HG03159 (cell line): ENCODE measurements at regions not wholly inside any gene's neighbourhood (a gene's known extent, or its start where the extent isn't known, plus 50 kb on each side); places are given as distances from the start of the nearest gene placed in this dataset.

Experiments
- ATAC-seq: cut with Tn5 transposase; IDR thresholded peaks from one replicate; pipeline ENCODE4 v1.9.1; 2021; ENCODE audit warnings: mild to moderate bottlenecking, moderate library complexity; ENCODE audit not compliant: unreplicated experiment

DNA sequence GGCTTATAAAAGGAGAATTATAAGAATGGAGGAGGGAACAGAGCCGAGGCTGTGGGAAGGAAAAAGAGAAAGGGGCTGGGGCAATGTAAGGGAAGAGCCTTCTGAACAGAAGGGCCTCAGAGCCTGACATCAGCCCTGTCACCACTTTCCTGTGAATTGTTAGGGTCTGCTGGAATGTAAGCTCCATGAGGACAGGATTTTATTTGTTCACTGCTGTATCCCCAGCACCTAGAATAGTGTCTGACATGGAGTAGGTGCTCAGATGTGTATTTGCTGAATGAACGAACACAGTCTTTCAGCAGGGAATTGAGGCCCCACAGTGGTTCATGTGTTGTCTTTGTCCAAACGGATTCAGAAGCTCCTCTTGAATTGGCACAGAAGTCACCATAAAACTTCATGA lies 251.5 kb downstream of the OPA1 start:
- ATAC-seq = no peak

DNA sequence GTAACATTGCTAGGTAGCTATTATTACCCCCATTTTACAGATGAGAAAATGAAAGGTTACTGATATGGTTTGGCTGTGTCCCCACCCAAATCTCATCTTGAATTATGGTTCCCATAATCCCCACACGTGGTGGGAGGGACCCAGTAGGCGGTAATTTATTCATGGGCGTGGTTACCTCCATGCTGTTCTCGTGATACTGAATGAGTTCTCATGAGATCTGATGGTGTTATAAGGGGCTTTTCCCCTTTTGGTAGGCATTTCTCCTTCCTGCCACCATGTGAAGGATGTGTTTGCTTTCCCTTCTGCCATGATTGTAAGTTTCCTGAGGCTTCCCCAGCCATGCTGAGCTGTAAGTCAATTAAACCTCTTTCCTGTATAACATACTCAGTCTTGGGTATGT lies 252.1 kb downstream of the OPA1 start:
- no peak for ATAC-seq

DNA sequence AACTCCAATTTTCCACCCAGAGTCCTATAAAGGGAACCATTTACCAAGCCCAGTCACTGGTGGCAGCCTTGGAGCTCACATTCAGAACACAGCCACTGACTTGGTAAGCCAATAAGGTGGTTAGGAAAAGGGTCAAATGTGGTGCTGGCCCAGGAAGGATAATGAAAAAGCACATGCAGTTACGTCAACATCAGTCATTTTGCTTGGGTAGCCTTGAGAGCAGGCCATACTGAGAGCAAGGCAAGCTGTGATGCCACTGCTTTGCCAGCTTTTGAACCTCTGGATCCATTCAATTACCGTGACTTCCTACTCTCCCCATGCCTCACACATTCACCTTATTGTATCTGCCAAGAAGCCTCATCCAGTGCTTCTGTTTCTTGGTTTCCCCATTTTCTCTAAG lies 253.6 kb downstream of the OPA1 start:
- no peak for ATAC-seq

DNA sequence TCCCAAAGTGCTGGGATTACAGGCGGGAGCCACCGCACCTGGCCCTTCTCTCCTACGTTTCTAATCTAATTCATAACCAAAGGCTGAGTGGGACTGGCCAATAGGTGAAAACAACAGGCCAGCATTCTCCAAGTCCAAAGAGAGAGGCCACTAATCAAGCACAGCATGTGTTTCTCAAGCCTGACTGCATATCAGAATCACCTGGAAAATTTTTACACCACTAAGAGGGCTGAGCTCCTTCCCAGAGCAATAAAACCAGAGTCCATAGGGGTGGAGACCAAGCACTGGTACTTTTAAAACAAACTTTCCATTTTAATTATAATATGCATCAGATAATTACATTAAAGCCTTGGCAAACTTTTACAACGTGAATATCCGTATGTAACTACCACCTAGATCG lies 254.4 kb downstream of the OPA1 start:
- ATAC-seq = no peak

- ATAC-seq = no peak
Observed at GRCh38 chr3:193848547-193848946, 255.5 kb downstream of the OPA1 start.

DNA sequence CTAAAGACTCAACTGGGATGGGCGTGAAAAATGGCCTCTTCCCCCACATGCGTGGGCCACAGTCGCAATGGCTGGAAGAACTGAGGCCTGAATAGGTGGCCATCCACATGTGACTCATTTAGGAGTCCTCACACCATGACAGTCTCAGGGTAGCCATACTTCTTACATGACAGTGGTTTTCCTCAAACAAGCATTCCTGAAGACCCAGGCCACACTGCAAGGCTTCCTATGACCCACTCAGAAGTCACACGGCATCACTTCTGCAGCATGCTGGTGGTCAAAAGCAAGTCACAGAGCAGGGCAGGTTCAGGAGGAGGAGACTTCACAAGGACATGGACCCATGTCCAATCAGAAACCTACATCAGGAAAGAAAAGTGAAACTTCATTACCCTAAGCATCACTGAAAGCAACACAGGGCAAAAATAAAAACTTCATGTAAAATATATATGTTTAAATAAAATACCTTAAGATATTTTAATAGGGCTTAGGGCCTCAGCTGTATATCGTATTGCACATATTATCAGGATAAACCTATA lies 257.1 kb downstream of the OPA1 start:
- ATAC-seq = no peak

DNA sequence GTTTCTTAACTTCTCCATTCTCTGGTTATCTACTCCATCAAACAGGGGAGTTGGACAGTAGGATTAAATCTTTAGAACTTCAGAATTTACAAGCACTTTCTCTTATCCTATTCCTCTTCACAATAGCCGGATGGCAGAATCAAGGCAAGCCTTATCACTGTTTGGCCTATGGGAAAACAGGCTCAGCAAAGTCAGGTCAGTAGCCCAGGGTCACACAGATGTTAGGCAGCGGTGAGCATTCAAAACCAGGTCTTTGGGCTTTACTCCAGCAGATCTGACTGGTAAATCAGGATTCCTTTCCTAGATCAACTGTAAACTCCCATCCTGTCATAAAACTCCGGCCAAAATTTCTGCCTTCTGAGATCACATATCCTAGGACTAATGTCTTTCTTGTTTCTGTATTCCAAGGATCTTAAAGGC lies 258.4 kb downstream of the OPA1 start:
- no peak for ATAC-seq

DNA sequence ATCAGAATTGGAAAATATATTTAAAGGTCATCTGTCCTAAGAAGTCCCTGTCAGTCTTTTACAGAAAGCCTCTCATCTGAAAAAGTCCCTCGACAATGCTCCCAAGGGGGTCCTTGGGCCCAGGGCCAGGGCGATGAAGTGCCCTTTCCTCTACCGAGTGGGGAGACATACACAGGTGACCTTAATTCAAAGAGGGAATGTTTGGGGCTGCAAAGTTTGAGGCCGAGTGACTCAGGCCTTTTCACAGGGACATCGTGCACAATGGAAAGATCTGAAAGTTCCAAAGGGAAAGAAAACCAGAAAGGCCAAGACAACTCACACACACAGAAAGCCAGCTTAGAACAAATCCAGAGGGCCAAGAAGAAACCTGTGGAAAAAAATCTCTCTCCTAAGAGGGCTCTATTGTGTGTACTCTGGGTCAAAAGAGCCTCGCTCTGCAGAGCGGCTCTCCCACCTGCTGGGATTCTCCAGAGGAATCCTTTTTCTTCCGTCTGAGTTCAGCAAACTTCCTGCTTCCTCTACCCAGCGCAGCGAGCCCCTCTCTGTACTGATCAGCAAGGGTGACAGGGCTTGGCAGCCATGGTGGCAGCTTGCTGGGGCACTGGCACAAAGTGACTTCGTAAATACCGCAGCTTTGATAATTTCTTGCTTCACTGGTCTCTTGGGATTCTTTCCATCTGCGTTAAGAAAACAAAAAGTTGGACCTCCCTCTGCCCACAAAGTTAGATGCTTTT lies 259.1 kb downstream of the OPA1 start:
- no peak for ATAC-seq

- ATAC-seq = no peak
Observed at GRCh38 chr3:193852901-193853300, 259.9 kb downstream of the OPA1 start.

DNA sequence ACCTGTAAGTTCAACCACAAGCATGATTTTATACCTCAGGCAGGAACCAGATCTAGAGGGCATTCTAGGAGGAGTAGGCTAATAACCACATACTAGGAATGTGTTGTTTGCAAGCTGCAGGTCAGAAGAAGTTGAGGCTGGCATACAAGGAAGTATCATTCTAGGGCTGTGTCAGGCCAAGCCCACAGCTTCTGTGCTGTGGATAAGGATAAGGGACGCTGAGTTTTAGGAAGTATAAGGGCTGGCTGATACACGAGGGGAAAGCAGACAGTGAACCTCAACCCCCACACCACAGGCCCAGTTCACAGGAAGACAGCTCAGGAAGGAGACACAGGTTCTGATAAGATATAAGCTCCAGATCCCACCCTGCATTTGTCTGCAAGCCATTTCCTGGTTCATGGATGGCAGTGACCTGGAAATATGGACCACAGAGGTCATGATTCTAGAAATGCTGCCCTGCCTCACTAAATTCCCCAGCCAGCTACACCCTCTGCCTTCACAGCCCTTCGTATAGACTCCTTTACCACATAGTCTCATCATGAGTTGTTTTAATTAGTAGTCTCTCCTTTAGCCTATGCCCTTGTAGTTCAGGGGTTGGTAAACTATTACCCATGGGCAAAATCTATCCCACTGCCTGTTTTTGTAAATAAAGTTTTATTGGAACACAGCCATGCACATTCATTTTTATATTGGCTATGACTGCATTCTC lies 260.7 kb downstream of the OPA1 start:
- ATAC-seq = no peak

GRCh38 chr3:193857996-193858395 lies 265.0 kb downstream of the OPA1 start:
- no peak for ATAC-seq

DNA sequence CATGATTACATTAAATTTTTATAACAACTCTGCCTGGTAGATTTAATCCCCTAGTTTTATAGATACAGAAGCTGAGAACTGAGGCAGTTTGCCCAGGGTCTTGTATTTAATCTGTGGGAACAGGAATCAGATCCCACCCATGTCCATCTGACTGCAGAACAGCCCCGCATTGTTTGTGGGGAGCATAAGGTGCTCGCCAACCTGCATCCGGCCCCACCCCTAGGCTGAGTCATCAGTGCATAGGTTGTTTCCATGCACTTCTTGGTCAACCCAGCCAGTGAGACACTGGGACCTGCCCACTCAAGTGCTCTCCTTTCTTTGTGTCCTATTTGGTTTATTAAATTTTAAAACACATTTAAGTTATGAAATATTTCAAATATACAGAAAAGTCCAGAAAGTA lies 266.2 kb downstream of the OPA1 start:
- no peak for ATAC-seq

GRCh38 chr3:193861012-193861411 lies 268.0 kb downstream of the OPA1 start:
- no peak for ATAC-seq

DNA sequence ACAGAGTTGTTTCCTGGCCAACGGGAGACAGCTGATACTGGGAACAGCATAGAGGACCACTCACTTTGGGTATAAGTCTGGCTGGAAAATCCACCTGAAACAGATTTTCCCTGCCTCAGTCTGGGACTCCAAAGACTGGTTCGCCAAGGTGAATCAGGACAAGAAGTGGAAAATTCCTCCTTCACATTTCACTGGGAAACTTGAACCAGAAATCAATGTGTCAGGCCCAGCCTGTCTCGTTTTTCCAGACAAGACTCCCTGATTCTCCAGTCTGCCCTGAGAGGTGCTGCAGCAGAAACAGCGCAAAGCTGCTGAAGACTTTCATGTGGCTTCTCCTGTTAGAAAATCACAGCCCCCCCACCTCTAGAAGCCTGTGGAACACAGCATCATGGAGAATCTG lies 269.8 kb downstream of the OPA1 start:
- no peak for ATAC-seq

GRCh38 chr3:193863657-193864357 lies 270.8 kb downstream of the OPA1 start:
- no peak for ATAC-seq

GRCh38 chr3:193865339-193865738 lies 270.6 kb upstream of the HES1 start:
- ATAC-seq = peak; percentile 93

DNA sequence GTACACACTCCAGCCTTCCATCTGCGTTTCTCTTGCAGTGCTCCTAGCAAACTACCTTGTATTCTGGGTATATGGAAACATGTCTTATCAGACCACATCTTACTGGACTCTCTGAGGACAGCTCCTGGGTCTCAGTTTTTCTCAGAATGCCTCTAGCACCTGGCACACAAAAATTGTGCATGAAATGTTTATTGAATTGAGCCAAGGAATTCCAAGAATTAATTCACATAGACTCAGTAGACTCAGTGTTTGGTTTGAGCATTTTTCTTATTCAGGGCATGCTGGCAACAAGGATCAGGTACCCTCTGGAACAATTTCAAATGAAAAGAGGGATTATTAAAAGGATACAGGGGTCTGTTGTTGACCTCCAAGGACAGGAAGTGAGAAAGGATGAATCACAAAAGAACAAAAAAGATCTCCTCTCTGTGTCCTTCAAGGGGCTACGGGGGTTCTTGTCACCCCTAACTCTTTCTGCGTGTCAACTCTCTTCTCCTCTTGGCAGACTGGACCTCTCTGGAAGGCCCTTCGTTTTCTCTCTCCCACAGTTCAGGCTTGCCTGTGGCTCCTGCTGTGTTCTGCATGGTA lies 270.0 kb upstream of the HES1 start:
- ATAC-seq = no peak

- ATAC-seq = no peak
Observed at GRCh38 chr3:193868590-193868989, 267.4 kb upstream of the HES1 start.

DNA sequence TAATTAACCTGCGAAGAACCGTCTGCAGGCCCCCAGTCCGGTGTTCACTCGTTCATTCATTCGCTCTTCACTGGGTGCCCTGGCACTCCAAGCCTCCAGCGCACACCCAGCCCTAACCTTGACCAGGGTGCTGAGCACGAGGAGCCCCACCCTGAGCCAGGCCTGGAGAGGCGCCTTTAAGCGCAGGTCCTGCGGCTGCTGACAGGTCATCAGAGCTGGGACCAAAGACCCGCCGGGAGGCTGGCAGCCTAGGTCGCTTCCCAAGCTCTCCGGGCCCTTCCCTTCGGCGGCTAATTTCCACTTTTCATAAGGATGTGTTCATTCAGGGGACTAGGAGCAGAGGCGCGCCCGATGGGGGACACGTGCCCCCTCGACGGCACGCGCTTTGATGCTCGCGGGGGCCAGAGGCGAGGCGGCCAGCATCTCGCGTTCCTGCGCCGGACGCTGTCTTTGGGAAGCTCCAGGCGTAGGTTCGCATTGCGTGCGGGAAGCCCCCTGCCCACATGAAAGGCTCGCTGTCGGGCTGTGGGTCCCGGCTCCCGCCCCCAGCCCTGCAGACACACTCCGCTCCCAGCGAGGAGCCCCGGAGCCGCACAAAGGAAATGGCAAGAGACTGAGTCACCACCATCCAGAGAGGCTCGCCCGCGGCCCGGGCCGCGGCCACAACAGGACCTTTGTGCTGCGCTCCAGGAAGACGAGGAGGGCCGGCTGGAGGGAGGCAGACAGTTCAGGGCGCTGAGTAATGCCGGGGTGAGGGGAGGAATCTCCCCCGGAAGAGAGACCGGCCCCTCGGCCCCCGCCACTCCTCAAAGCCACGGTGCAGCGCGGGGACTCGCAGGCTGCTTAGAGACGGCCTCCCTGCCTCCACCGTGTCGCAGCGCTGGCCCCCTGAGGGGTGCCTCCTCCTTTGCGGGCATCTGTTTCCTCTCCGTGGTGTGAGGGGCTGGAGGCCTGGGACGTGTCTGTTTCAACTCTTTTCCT lies 266.4 kb upstream of the HES1 start:
- ATAC-seq = no peak
